BJ (cell line): ENCODE measurements at regions not wholly inside any gene's neighbourhood (a gene's known extent, or its start where the extent isn't known, plus 50 kb on each side); places are given as distances from the start of the nearest gene placed in this dataset.

Experiments used
- CTCF ChIA-PET: fragments of 350-600 bp; formaldehyde crosslinking; extraction: SDS; loops from one replicate; lab custom pipeline; 2021; ENCODE audit warnings: antibody characterized with exemption, inconsistent platforms; lab: Yijun Ruan, JAX
- POLR2A ChIA-PET: fragments of 300-600 bp; sonication (Branson Sonifier 250); formaldehyde crosslinking; extraction: SDS; loops from one replicate; lab custom pipeline; 2021; ENCODE audit warnings: antibody characterized with exemption; lab: Charles Lee
- DNase-seq: peaks from one replicate; pipeline ENCODE4 v3.0.0-alpha.2; 2011; ENCODE audit warnings: low read depth
- H3K27me3 ChIP-seq: 2 replicates; pipeline ENCODE4 v1.6.0; 2011; ENCODE audit warnings: low read length; ENCODE audit not compliant: control insufficient read depth, insufficient read depth
- H3K36me3 ChIP-seq: 2 replicates; pipeline ENCODE4 v1.5.1; 2011; ENCODE audit warnings: low read length; ENCODE audit not compliant: control insufficient read depth, insufficient read depth
- H3K4me3 ChIP-seq: 2 replicates; pipeline ENCODE4 v1.5.1; 2011; ENCODE audit warnings: low read depth, mild to moderate bottlenecking, control low read depth, low read length
- TF ChIP-seq, protein P1 (sequence below): IDR thresholded peaks from 2 replicates; pipeline ENCODE4 v1.5.1; 2011; ENCODE audit warnings: low read depth, mild to moderate bottlenecking, control low read depth, inconsistent platforms, low read length, moderate library complexity; ENCODE audit not compliant: insufficient read depth

- no peak for DNase-seq
- POLR2A ChIA-PET: no interaction called here
- no peak overlapping the region for H3K4me3 ChIP-seq
- no peaks in the 10 kb centered on the region for H3K27me3 ChIP-seq
- CTCF ChIA-PET: no interaction called here
- TF ChIP-seq, protein P1, sequence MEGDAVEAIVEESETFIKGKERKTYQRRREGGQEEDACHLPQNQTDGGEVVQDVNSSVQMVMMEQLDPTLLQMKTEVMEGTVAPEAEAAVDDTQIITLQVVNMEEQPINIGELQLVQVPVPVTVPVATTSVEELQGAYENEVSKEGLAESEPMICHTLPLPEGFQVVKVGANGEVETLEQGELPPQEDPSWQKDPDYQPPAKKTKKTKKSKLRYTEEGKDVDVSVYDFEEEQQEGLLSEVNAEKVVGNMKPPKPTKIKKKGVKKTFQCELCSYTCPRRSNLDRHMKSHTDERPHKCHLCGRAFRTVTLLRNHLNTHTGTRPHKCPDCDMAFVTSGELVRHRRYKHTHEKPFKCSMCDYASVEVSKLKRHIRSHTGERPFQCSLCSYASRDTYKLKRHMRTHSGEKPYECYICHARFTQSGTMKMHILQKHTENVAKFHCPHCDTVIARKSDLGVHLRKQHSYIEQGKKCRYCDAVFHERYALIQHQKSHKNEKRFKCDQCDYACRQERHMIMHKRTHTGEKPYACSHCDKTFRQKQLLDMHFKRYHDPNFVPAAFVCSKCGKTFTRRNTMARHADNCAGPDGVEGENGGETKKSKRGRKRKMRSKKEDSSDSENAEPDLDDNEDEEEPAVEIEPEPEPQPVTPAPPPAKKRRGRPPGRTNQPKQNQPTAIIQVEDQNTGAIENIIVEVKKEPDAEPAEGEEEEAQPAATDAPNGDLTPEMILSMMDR: no peak
- H3K36me3 ChIP-seq: no peaks in the 10 kb centered on the region
Measured at GRCh38 chr16:62404842-62405611, 368.8 kb upstream of the CDH8 start.

DNA sequence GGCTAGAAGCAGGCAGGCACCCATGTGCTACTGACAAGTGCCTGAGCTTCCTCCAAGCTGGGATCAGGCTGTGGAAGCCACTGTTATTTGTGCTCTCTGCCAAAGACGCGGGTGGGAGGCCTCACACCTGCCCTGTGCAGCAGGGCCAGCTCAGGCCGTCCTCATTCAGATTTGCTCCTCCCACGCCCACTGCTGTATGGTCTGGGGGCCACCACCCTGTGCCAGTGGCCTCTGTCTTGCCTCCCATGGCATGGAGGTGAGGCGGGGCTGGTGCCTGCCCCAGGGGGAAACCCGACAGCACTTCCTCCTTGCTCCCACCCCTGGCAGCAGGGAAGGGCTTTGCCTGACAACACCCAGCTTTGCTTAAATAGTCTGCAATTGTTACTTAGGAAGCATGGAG, 356.5 kb upstream of the CDH8 start:
- no peak for DNase-seq
- H3K36me3 ChIP-seq: no peaks in the 10 kb centered on the region
- no peaks in the 10 kb centered on the region for H3K27me3 ChIP-seq
- TF ChIP-seq, protein P1: no peak
- ChIA-PET CTCF (no interaction called here), POLR2A (no interaction called here)
- H3K4me3 ChIP-seq: no peak overlapping the region

DNA sequence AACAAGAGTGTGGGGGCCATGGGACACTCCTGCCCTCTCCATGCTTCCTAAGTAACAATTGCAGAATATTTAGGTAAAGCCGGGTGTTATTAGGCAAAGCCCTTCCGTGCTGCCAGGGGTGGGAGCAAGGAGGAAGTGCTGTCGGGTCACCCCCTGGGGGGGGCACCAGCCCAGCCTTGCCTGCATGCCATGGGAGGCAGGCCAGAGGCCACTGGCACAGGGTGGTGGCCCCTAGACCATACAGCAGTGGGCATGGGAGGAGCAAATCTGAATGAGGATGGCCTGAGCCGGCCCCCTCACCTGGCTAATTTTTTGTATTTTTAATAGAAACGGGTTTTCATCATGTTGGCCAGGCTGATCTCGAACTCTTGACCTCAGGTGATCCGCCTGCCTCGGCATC, 355.7 kb upstream of the CDH8 start:
- ChIA-PET POLR2A (no interaction called here), CTCF (no interaction called here)
- no peak overlapping the region for H3K4me3 ChIP-seq

DNA sequence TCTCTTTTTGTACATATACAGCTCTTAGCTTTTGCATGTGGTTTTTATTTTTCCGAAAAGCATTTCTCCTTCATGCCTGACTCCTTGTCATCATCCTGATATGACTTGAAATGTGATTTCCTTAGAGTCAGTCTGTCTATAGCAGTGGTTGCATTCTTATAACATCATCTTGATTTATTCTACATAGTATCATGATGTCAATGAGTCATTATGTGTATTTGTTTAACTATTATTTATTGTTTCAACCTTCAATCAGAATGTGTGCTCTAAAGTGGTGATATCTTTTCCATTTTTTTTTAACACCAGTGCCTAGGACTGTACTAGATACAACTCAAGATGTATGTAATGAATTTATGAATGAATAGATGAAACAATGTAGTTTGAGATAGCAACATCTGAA, 354.9 kb upstream of the CDH8 start:
- H3K4me3 ChIP-seq: no peak overlapping the region
- H3K36me3 ChIP-seq: no peaks in the 10 kb centered on the region
- H3K27me3 ChIP-seq: no peaks in the 10 kb centered on the region
- DNase-seq: no peak
- CTCF ChIA-PET: no interaction called here
- POLR2A ChIA-PET: no interaction called here
- TF ChIP-seq, protein P1: no peak

More for the DNA sequence above, 355.7 kb upstream of the CDH8 start:
- no peaks in the 10 kb centered on the region for H3K36me3 ChIP-seq
- no peak for DNase-seq
- no peaks in the 10 kb centered on the region for H3K27me3 ChIP-seq
- TF ChIP-seq, protein P1: no peak

GRCh38 chr16:62390214-62390613, 354.0 kb upstream of the CDH8 start:
- H3K36me3 ChIP-seq: no peaks in the 10 kb centered on the region
- no peak for DNase-seq
- H3K4me3 ChIP-seq: no peak overlapping the region
- TF ChIP-seq, protein P1: no peak
- H3K27me3 ChIP-seq: no peaks in the 10 kb centered on the region
- ChIA-PET CTCF (no interaction called here), POLR2A (no interaction called here)
